Left hindlimb (tissue), 1 donor: ENCODE measurements at regions not wholly inside any gene's neighbourhood (a gene's known extent, or its start where the extent isn't known, plus 50 kb on each side); places are given as distances from the start of the nearest gene placed in this dataset.
"Not testable (repeated sequence)": the region's sequence is repeated elsewhere in the genome, so short reads cannot be mapped to it uniquely, and the experiment has no call there.

Source experiments
- DNase-seq: peaks from one replicate; pipeline ENCODE4 v3.0.0-alpha.2; 2018

GRCh38 chr7:36039671-36040070 is 113.4 kb upstream of the EEPD1 start:
- no peak for DNase-seq

DNA sequence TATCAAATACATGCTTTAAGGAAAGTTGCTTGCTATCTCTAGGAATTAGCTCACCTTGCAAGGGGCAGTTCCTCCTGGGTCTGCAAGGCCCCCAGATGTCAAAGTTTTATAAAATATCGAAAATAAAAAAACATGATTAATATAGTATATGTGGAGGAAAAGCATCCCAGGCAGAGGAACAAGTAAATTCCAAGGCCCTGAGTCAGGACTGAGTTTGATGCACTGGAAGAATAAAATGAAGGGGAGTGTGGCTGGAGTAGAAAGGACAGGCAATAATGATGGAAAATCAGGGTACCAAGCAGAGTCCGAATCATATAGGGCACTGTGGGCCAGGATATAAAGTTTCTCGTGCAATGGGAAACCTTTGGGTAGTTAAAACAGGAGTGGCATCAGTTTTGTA is 112.4 kb upstream of the EEPD1 start:
- no peak for DNase-seq

DNA sequence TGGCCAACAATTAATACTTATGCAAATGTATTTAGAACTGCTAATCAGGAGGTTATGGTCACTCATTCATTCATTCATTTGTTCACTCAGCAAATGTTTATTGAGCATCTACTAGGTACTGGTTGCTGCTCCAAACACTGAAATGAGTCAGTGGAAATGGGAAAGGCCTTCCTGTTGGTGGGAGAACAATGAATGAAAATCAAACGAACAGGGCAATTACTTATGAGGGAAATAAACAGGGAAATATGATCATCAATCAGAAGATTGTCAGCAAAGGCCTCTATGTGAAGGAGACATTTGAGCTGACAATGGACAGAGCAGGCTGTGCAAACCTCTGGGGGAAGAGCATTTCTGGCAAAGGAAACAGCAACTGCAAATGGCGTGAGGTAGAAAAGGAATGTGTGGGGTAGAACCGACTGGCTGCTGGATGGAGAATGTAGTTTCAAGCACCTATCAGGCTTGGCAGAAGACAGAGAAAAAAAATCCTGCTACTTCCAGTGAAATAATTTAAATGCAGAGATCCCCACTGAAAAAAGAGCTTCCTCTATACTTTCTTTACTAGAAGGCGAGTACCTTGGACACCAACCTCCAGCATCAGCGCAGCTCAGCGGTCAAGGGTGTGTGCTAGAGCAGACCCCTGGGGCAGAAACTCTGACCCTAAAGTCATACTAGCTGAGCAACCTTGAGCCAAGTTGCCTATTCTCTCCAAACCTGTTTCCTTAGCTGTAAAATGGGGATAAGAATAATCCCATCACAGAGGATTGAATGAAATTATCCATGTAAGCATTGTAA is 108.8 kb upstream of the EEPD1 start:
- DNase-seq, result no peak

DNA sequence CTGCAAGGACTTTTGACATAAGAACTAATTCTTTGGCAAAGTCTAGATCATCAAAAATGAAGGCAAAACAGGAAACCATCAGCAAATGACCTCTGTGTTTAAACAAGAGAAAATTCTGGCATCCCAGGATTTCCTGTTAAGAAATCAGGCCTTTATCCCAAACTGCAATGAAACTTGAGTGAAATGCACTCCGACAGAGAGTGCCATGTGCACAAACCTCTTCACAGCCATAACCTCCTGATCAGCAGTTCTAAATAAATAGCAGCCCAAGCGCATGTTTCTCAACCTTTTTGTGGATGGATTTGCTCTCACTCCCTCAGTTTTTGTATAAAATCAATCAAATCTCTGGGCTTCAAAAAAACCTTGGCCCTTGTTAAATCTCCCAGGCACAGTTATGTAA is 107.7 kb upstream of the EEPD1 start:
- no peak for DNase-seq

DNA sequence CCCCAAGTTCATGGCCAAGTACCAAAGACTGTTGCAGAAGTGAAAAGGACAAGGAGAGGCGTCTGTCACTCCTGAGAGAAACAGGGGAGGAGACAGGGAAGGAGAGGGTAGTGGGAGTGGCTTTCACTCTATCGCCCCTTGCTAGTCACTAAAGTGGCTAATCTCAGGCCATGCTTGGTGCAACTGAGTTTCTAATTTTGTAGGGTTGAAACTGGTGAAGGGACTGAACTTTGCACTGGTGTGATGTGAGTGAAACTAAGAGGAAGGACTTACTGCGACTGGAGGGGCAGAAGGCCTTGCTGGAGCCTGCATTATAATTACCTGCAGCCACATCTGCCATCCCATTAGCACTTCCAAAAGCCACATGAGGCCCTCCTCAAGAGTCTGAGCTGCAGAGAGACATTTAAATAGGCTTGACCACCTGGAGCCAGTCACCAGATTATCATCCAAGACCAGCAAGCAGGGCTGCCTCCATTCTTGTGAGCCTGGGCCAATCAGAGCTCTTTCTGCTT is 107.2 kb upstream of the EEPD1 start:
- no peak for DNase-seq

- no peak for DNase-seq
Observed at GRCh38 chr7:36047091-36047658, 105.9 kb upstream of the EEPD1 start.

- no peak for DNase-seq
Observed at GRCh38 chr7:36048141-36048901, 104.7 kb upstream of the EEPD1 start.

DNA sequence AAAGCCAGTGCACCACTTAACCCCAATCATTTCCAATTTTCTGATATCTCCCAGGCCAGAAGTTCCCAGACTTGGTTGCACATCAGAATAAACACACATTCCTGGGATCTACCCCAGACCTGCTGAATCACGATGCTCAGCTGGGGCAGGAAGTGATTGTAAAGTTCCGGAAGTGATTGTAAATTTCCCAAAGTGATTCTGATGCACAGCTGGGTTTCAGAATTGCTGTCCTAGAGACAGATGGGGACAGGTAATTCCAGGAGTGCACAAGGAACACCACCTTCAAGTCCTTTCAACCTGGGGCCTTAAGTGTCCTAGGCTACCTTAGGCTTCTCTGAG is 104.2 kb upstream of the EEPD1 start:
- DNase-seq, result no peak

DNA sequence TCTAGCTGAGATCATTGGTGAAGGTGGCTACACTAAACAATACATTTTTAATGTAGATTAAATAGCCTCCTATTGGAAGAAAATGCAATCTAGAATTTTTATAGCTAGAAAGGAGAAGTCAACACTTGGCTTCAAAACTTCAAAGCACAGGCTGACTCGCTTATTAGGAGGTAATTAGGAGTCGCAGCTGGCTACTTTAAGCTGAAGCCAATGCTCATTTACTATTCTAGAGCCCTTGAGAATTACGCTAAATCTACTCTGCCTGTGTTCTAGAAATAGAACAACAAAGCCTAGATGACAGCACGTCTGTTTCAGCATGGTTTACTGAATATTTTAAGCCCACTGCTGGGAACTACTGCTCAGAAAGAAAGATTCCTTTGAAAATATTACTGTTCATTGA is 101.6 kb upstream of the EEPD1 start:
- DNase-seq, result no peak

DNA sequence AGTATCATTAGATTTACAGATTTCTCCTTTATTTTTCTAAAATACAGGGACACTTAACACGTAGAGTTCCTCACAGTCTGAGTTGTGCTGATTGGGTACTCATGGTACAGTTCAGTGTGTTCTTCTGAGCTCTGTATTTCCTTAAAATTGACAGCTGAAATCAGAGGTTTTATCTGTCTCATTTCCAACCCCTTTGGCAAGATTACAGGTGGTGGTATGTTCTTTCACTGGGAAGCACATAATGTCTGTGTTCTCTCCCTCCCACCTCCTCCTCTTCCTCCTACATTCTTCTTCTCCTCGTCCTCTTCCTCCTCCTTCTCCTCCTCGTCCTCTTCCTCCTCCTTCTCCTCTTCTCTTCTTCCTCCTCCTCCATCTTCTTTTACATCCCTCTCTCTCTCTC is 99.5 kb upstream of the EEPD1 start:
- no peak for DNase-seq

DNA sequence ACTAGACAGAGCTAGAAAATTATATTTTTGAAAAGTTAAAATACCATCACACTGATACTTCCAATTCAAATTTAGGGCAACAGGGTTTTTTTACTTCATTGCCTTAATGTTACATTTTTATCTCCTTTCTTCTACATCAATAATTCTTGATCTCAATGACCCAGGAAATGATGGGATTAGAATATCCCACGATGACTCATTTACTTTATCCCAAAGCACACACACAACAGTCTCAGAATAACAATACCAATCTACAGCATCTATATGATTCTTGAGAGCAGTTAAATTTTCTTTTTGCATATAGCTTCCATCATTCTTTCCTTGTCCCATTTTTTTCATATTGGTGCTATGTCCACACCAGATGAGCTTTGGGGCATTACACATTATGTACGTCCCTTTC is 98.4 kb upstream of the EEPD1 start:
- DNase-seq, result no peak

- no peak for DNase-seq
Observed at GRCh38 chr7:36055207-36055606, 97.8 kb upstream of the EEPD1 start.

DNA sequence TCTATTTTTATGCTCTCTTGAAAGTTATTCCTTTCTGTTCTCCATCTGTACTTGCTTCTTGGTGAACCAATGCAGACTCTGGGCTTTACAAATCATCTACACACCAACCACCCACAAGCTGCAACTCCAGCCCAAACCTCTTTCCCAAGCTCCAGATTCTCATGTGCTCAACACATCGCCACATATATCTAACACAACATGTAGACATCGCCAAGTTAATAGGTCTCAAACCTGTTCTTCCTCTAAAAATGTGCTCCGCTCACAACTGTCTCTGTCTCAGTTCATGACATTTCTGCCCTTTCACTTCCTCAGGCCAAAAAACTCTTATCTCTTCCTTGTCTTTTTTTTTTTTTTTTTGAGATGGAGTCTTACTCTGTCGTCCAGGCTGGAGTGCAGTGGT is 95.7 kb upstream of the EEPD1 start:
- DNase-seq, result no peak

DNA sequence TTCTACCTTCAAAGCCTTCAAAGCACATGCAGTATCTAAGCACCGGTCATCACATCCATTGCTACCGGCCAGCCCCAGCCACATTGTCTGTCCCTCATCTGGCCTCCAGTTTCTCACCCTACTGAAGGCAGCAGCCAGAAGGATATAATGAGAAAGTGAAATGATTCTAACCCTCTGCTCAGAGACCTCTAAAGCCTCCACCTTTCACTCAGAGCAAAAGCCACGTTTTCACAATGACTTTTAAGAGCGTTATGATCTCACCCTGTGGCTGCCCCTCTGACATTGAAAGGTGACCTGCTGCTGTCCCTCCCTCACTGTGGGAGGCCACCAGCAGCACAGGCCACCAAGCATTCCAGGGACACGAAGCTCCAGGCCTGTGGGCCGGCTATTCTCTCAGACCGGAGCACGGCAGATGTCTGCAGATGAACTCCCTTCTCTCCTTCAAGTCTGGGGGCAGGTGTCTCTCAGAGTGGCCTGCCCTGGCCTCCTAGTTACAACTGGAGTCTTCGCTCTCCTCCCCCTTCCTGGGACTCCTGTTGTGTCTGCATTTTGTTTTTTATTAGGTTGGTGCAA is 94.9 kb upstream of the EEPD1 start:
- no peak for DNase-seq

DNA sequence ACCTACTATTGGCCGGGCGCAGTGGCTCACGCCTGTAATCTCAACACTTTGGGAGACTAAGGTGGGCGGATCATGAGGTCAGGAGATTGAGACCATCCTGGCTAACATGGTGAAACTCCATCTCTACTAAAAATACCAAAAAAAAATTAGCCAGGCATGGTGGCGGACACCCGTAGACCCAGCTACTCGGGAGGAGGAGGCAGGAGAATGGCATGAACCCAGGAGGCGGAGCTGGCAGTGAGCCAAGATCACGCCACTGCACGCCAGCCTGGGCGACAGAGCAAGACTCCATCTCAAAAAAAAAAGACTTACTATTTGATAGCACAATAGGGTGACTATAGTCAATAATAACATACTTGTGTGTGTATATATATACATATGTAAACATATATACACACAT is 92.7 kb upstream of the EEPD1 start:
- DNase-seq, result not testable (repeated sequence)

- no peak for DNase-seq
Observed at GRCh38 chr7:36062154-36062815, 90.8 kb upstream of the EEPD1 start.

GRCh38 chr7:36064676-36065075 is 88.4 kb upstream of the EEPD1 start:
- no peak for DNase-seq

- not testable (repeated sequence) for DNase-seq
Observed at GRCh38 chr7:36065563-36066342, 87.3 kb upstream of the EEPD1 start.

GRCh38 chr7:36066343-36066664 is 86.8 kb upstream of the EEPD1 start:
- no peak for DNase-seq

DNA sequence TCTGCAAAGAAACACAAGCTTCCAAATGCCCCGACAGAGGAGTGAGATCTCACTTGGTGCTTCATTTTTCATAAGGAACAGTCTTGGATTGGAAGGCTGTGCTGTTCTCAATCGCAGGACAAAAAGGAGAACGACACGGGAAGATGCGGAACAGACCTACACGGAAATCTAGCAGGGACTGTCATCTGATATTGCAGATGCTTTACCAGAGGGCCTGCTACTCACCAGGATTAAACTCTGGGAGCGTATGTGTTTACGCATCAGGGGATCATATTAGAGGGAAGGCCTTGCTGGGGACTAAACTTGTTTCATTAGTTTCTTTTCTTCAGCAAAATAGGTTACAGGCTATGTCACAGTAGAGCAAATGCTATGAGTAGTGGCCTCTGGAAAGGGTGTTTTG is 82.8 kb upstream of the EEPD1 start:
- DNase-seq, result no peak

DNA sequence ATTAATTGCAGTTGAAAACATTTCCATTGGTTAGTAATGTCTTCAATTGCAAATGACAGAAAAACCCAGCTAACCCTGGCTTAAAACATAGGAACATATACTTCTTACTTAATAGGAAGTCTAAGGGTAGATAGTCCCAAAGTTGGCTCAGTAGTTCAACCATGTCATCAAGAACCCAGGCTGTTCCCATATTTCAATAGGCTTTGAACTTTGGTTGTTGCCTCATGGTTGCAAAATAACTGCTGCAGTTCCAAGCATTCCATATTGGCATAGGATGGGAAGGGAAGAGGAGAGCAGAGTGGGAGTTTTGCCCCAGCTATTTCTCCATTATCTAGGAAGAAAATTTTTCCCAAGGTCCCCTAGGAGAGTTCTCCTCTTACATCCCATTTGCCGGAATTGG is 81.4 kb upstream of the EEPD1 start:
- DNase-seq, result no peak

DNA sequence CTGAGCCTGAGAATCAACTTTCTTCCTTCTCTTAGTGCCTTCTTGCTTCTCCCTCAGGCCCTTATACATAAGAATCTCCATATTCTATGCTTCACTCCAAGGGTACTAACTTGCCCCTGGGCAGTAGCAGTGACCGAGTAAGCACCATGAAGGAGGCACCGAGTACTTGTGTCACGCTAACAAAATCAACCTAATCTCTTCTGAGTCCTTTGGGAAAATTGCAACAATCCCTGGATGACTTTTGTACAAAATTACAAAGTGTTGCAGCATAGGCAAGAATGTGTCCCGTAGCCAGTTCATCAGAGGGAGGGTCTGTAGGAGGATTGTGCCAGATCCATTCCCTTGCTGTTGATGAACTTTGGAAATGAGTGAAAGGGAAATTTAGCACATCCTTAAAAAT is 80.4 kb upstream of the EEPD1 start:
- DNase-seq, result no peak

- DNase-seq, result no peak
Observed at GRCh38 chr7:36075561-36075960, 77.5 kb upstream of the EEPD1 start.
